NT2/D1 (cell line): ENCODE measurements at regions not wholly inside any gene's neighbourhood (a gene's known extent, or its start where the extent isn't known, plus 50 kb on each side); places are given as distances from the start of the nearest gene placed in this dataset.

ENCODE experiments used
- SUZ12 ChIP-seq: IDR thresholded peaks from 2 replicates; pipeline ENCODE4 v1.6.1; 2011; ENCODE audit not compliant: insufficient read length, insufficient read depth; ENCODE audit errors: extremely low read depth
- YY1 ChIP-seq: IDR thresholded peaks from 2 replicates; pipeline ENCODE4 v1.6.1; 2011; ENCODE audit not compliant: insufficient read length, insufficient read depth

GRCh38 chr17:13329421-13329820, 272.3 kb downstream of the HS3ST3A1 start:
- no peak for TF ChIP-seq YY1
- TF ChIP-seq SUZ12 = no peak
